ENCODE measurements at regions not wholly inside any gene's neighbourhood (a gene's known extent, or its start where the extent isn't known, plus 50 kb on each side); places are given as distances from the start of the nearest gene placed in this dataset.

- Histone ChIP-seq H3F3A (ENCODE audit: low read length, unreplicated experiment) (no peaks in the 10 kb centered on the region), H3K36me3 (ENCODE audit: low read depth, low read length) (no peaks in the 10 kb centered on the region), H2AFZ (ENCODE audit: low read length) (no peak overlapping the region), H3K27me3 (ENCODE audit: low read length) (no peaks in the 10 kb centered on the region), H3K4me2 (ENCODE audit: low read length) (no peak overlapping the region), H3K4me1 (ENCODE audit: insufficient read depth, low read length) (no peaks in the 10 kb centered on the region), H3K79me2 (ENCODE audit: low read length) (no peaks in the 10 kb centered on the region), H3K4me3 (ENCODE audit: low read length) (no peak overlapping the region), H3K9me2 (replicated peaks; ENCODE audit: low read length) (no peaks in the 10 kb centered on the region), H4K20me1 (ENCODE audit: low read length) (no peaks in the 10 kb centered on the region), H3K9me3 (ENCODE audit: low read length) (no peaks in the 10 kb centered on the region), H3K9ac (ENCODE audit: low read length) (no peak overlapping the region), H3K27ac (ENCODE audit: low read length) (no peak overlapping the region)
- no TSS peak for BruUV-seq (replicated peaks)
- POLR2A ChIA-PET (ENCODE audit: unreplicated experiment): no interaction called here
- ATAC-seq: no peak
- DNase-seq: no peak
- intact Hi-C loops (cut with micrococcal nuclease): no loop called here
- CTCF ChIA-PET: no interaction called here
- no peak for TF ChIP-seq EZH2 (IDR thresholded peaks at IDR 0.05; ENCODE audit: low read length, unreplicated experiment)
- no peak for TF ChIP-seq CTCF (conservative IDR thresholded peaks at IDR 0.05; ENCODE audit: low read depth, low read length)
- TF ChIP-seq EZH2phosphoT487 (IDR thresholded peaks at IDR 0.05; ENCODE audit: borderline replicate concordance, low read length): no peak
Measured at GRCh38 chr3:139106013-139106932, 61.6 kb upstream of the PRR23C start.

- DNase-seq (no peak), ATAC-seq (no peak)
- Histone ChIP-seq H3K9ac (ENCODE audit: low read length) (no peak overlapping the region), H3K9me3 (ENCODE audit: low read length) (no peaks in the 10 kb centered on the region), H3K36me3 (ENCODE audit: low read depth, low read length) (no peaks in the 10 kb centered on the region), H3K9me2 (replicated peaks; ENCODE audit: low read length) (no peaks in the 10 kb centered on the region), H3K27me3 (ENCODE audit: low read length) (no peaks in the 10 kb centered on the region), H3K79me2 (ENCODE audit: low read length) (no peaks in the 10 kb centered on the region), H3K4me1 (ENCODE audit: insufficient read depth, low read length) (no peaks in the 10 kb centered on the region), H3K4me3 (ENCODE audit: low read length) (no peak overlapping the region), H2AFZ (ENCODE audit: low read length) (no peak overlapping the region), H3K4me2 (ENCODE audit: low read length) (no peak overlapping the region), H3K27ac (ENCODE audit: low read length) (no peak overlapping the region), H4K20me1 (ENCODE audit: low read length) (no peaks in the 10 kb centered on the region), H3F3A (ENCODE audit: low read length, unreplicated experiment) (no peaks in the 10 kb centered on the region)
- ChIA-PET POLR2A (ENCODE audit: unreplicated experiment) (no interaction called here), CTCF (no interaction called here)
- BruUV-seq (replicated peaks): no TSS peak
- intact Hi-C loops (cut with micrococcal nuclease): no loop called here
- TF ChIP-seq EZH2phosphoT487 (IDR thresholded peaks at IDR 0.05; ENCODE audit: borderline replicate concordance, low read length) (no peak), CTCF (conservative IDR thresholded peaks at IDR 0.05; ENCODE audit: low read depth, low read length) (no peak), EZH2 (IDR thresholded peaks at IDR 0.05; ENCODE audit: low read length, unreplicated experiment) (no peak)
Measured at GRCh38 chr3:139107424-139108252, 62.9 kb upstream of the PRR23C start.
